Hematopoietic multipotent progenitor cell (in vitro differentiated cells): ENCODE measurements at regions not wholly inside any gene's neighbourhood (a gene's known extent, or its start where the extent isn't known, plus 50 kb on each side); places are given as distances from the start of the nearest gene placed in this dataset.

Experiments used
- DNase-seq, 3 donors: peaks; one replicate each; pipeline ENCODE4 v3.0.0-alpha.2; 2011 to 2015; ENCODE audit warnings: low read depth in 2 of 3, low spot score in 2 of 3

- DNase-seq, result no peak
Measured at GRCh38 chr12:124389725-124390441, 95.0 kb downstream of the RFLNA start.

- DNase-seq, result peak; percentile 16 to 73 (median 52)
Measured at GRCh38 chr12:124389138-124389724, 94.3 kb downstream of the RFLNA start.

GRCh38 chr12:124388679-124389137 is 93.8 kb downstream of the RFLNA start:
- DNase-seq, result peak; percentile 13 to 79 (median 74)

GRCh38 chr12:124388038-124388671 is 93.3 kb downstream of the RFLNA start:
- no peak for DNase-seq

GRCh38 chr12:124387528-124387911 is 92.6 kb downstream of the RFLNA start:
- DNase-seq, result no peak

- no peak for DNase-seq
Measured at GRCh38 chr12:124386661-124387527, 92.0 kb downstream of the RFLNA start.

GRCh38 chr12:124386059-124386458 is 91.2 kb downstream of the RFLNA start:
- DNase-seq, result no peak

- no peak for DNase-seq
Measured at GRCh38 chr12:124385219-124385969, 90.5 kb downstream of the RFLNA start.

GRCh38 chr12:124384299-124384894 is 89.5 kb downstream of the RFLNA start:
- DNase-seq, result no peak

GRCh38 chr12:124383028-124383427 is 88.1 kb downstream of the RFLNA start:
- no peak for DNase-seq

- DNase-seq, result no peak
Measured at GRCh38 chr12:124381456-124382296, 86.8 kb downstream of the RFLNA start.

- no peak for DNase-seq
Measured at GRCh38 chr12:124380796-124381455, 86.0 kb downstream of the RFLNA start.

GRCh38 chr12:124379938-124380754 is 85.3 kb downstream of the RFLNA start:
- peak in 2 of 3 donors; percentile 42 to 57 for DNase-seq

GRCh38 chr12:124379379-124379937 is 84.6 kb downstream of the RFLNA start:
- no peak for DNase-seq

GRCh38 chr12:124378926-124379325 is 84.0 kb downstream of the RFLNA start:
- DNase-seq, result no peak

GRCh38 chr12:124377981-124378509 is 83.2 kb downstream of the RFLNA start:
- no peak for DNase-seq

- no peak for DNase-seq
Measured at GRCh38 chr12:124376435-124376834, 81.5 kb downstream of the RFLNA start.
